ENCODE measurements at regions not wholly inside any gene's neighbourhood (a gene's known extent, or its start where the extent isn't known, plus 50 kb on each side); places are given as distances from the start of the nearest gene placed in this dataset.
A peak's percentile ranks its signal among the peaks of the same experiment; 100 is the strongest.

- TF ChIP-seq, protein P1, sequence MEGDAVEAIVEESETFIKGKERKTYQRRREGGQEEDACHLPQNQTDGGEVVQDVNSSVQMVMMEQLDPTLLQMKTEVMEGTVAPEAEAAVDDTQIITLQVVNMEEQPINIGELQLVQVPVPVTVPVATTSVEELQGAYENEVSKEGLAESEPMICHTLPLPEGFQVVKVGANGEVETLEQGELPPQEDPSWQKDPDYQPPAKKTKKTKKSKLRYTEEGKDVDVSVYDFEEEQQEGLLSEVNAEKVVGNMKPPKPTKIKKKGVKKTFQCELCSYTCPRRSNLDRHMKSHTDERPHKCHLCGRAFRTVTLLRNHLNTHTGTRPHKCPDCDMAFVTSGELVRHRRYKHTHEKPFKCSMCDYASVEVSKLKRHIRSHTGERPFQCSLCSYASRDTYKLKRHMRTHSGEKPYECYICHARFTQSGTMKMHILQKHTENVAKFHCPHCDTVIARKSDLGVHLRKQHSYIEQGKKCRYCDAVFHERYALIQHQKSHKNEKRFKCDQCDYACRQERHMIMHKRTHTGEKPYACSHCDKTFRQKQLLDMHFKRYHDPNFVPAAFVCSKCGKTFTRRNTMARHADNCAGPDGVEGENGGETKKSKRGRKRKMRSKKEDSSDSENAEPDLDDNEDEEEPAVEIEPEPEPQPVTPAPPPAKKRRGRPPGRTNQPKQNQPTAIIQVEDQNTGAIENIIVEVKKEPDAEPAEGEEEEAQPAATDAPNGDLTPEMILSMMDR (IDR thresholded peaks at IDR 0.05; ENCODE audit: poor library complexity, severe bottlenecking) = no peak
- TF ChIP-seq EZH2 (IDR thresholded peaks at IDR 0.05; ENCODE audit: borderline replicate concordance, insufficient read depth, low read length, poor library complexity, severe bottlenecking) (no peak), TAF1 (IDR thresholded peaks at IDR 0.05; ENCODE audit: low read depth) (no peak), EP300 (conservative IDR thresholded peaks at IDR 0.05; ENCODE audit: poor library complexity, severe bottlenecking) (peak; percentile 99), MXI1 (conservative IDR thresholded peaks at IDR 0.05; ENCODE audit: poor library complexity, severe bottlenecking) (no peak), RAD21 (conservative IDR thresholded peaks at IDR 0.05) (peak; percentile 54), POLR2AphosphoS5 (IDR thresholded peaks at IDR 0.05) (peak; percentile 93), REST (IDR thresholded peaks at IDR 0.05; ENCODE audit: borderline replicate concordance) (peak; percentile 59)
Observed at GRCh38 chr12:124217508-124218242, 77.2 kb upstream of the RFLNA start.

All from neural cell (in vitro differentiated cells).